ENCODE measurements at regions not wholly inside any gene's neighbourhood (a gene's known extent, or its start where the extent isn't known, plus 50 kb on each side); places are given as distances from the start of the nearest gene placed in this dataset.

DNA sequence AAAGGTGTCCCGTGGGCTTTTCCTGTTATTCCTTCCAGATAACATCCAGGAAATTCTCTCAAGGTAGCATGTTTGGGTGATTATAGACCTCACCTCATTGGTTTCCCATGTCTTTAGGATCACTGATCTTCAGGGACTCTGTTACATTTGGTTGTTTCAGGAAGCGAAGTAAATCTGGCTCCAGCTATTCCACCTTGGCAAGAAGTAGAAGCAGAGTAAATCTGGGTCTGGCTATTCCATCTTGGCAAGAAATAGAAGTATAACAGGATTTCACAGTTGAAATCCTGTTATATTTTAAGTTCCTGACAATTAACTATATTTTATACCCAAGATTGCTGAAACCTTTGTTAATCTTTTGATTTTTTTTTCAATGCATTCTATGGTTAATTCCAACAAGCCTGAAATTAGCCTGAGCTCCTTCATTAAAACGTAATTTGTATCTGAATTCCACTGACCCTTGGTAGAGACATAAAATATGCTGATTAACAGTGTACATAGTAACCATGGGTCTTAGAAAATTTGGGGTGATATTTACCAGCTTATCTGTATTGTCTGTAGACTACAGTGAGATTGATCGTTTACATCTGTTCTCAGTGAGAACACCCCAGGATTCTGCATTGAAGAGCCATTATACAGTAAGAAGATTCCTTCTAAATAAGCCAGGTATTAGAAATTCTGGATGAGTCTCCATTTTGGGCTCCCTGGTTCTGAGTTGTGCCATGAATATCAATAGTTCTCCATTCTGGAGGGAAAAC lies 267.6 kb upstream of the SLITRK6 start:
- BruUV-seq (replicated peaks): no TSS peak
- Histone ChIP-seq H3K27ac (ENCODE audit: low read depth, low read length) (no peak overlapping the region), H3K4me1 (ENCODE audit: control insufficient read depth in 1 of 2, insufficient read depth in 2 of 2, low read length in 2 of 2) (no peaks in the 10 kb centered on the region), H3K9me2 (ENCODE audit: insufficient read depth) (no peaks in the 10 kb centered on the region), H3K9me3 (ENCODE audit: control insufficient read depth in 1 of 2, insufficient read depth in 1 of 2, low read depth in 1 of 2, low read length in 2 of 2) (no peaks in the 10 kb centered on the region; a peak in 2 of 4 replicates), H3K4me2 (ENCODE audit: low read length) (no peak overlapping the region), H3K36me3 (ENCODE audit: control insufficient read depth in 1 of 2, insufficient read depth in 2 of 2, low read length in 2 of 2) (no peaks in the 10 kb centered on the region), H3K79me2 (ENCODE audit: insufficient read depth, low read length) (no peaks in the 10 kb centered on the region), H3K9ac (ENCODE audit: low read length) (no peak overlapping the region), H4K20me1 (ENCODE audit: insufficient read depth) (no peaks in the 10 kb centered on the region), H3K27me3 (ENCODE audit: insufficient read depth, low read length) (no peaks in the 10 kb centered on the region), H3K4me3 (replicated peaks in 1 of 2; ENCODE audit: low read depth in 1 of 2, low read length in 2 of 2) (no peak overlapping the region), H2AFZ (ENCODE audit: low read depth, low read length, poor library complexity, severe bottlenecking) (no peak overlapping the region)
- intact Hi-C loops (cut with micrococcal nuclease): no loop called here
- POLR2A ChIA-PET: no interaction called here
- no peak for ATAC-seq
- no peak for TF ChIP-seq POLR2AphosphoS5 (IDR thresholded peaks at IDR 0.05; ENCODE audit: low read depth, low read length)
- no peak for TF ChIP-seq JUND (IDR thresholded peaks at IDR 0.05)
- no peak for TF ChIP-seq ZFX (IDR thresholded peaks at IDR 0.05)
- TF ChIP-seq, protein P1, sequence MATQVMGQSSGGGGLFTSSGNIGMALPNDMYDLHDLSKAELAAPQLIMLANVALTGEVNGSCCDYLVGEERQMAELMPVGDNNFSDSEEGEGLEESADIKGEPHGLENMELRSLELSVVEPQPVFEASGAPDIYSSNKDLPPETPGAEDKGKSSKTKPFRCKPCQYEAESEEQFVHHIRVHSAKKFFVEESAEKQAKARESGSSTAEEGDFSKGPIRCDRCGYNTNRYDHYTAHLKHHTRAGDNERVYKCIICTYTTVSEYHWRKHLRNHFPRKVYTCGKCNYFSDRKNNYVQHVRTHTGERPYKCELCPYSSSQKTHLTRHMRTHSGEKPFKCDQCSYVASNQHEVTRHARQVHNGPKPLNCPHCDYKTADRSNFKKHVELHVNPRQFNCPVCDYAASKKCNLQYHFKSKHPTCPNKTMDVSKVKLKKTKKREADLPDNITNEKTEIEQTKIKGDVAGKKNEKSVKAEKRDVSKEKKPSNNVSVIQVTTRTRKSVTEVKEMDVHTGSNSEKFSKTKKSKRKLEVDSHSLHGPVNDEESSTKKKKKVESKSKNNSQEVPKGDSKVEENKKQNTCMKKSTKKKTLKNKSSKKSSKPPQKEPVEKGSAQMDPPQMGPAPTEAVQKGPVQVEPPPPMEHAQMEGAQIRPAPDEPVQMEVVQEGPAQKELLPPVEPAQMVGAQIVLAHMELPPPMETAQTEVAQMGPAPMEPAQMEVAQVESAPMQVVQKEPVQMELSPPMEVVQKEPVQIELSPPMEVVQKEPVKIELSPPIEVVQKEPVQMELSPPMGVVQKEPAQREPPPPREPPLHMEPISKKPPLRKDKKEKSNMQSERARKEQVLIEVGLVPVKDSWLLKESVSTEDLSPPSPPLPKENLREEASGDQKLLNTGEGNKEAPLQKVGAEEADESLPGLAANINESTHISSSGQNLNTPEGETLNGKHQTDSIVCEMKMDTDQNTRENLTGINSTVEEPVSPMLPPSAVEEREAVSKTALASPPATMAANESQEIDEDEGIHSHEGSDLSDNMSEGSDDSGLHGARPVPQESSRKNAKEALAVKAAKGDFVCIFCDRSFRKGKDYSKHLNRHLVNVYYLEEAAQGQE (IDR thresholded peaks at IDR 0.05; ENCODE audit: low read depth): no peak
- TF ChIP-seq, protein P2, sequence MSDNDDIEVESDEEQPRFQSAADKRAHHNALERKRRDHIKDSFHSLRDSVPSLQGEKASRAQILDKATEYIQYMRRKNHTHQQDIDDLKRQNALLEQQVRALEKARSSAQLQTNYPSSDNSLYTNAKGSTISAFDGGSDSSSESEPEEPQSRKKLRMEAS (IDR thresholded peaks at IDR 0.05): no peak
- no peak for TF ChIP-seq SRF (IDR thresholded peaks at IDR 0.05; ENCODE audit: low read depth)
- TF ChIP-seq CEBPB (IDR thresholded peaks at IDR 0.05; ENCODE audit: low read depth): no peak
- TF ChIP-seq EZH2phosphoT487 (IDR thresholded peaks at IDR 0.05; ENCODE audit: borderline replicate concordance): no peak
- no peak for TF ChIP-seq FOSL1 (IDR thresholded peaks at IDR 0.05; ENCODE audit: low read depth)
- TF ChIP-seq SP1 (IDR thresholded peaks at IDR 0.05; ENCODE audit: low read depth): no peak
- TF ChIP-seq TCF7L2 (IDR thresholded peaks at IDR 0.05; ENCODE audit: borderline replicate concordance, extremely low read depth, insufficient read depth, insufficient read length): no peak
- TF ChIP-seq EGR1 (IDR thresholded peaks at IDR 0.05; ENCODE audit: low read depth): no peak
- CTCF ChIA-PET: no interaction called here
- RAD21 ChIA-PET (ENCODE audit: low non-redundant PET in 1 of 2, low total read pairs in 2 of 2, uncharacterized antibody in 2 of 2, unreplicated experiment in 2 of 2): no interaction called here
- DNase-seq (ENCODE audit: low read depth, low spot score): no peak

All from HCT116 (cell line).